ENCODE measurements at regions not wholly inside any gene's neighbourhood (a gene's known extent, or its start where the extent isn't known, plus 50 kb on each side); places are given as distances from the start of the nearest gene placed in this dataset.

- TF ChIP-seq CTCF (conservative IDR thresholded peaks at IDR 0.05 in 1 of 2, IDR thresholded peaks at IDR 0.05 in 1 of 2; ENCODE audit: extremely low read depth in 1 of 2, insufficient read depth in 1 of 2, low read depth in 1 of 2, low read length in 2 of 2), result no peak
- TF ChIP-seq EZH2 (IDR thresholded peaks at IDR 0.05; ENCODE audit: borderline replicate concordance, low read length), result no peak
Observed at GRCh38 chr18:59085126-59085794, 54.4 kb upstream of the SEC11C start.
